GM12878 (cell line): ENCODE measurements at regions not wholly inside any gene's neighbourhood (a gene's known extent, or its start where the extent isn't known, plus 50 kb on each side); places are given as distances from the start of the nearest gene placed in this dataset.

Source experiments
- ATAC-seq: fragments of 200-7000 bp; cut with Tn5 transposase; 3 replicates; pipeline ENCODE4 v1.9.1; 2020; ENCODE audit warnings: mild to moderate bottlenecking, moderate library complexity
- BruUV-seq: library from RNA; stranded (reverse); fragments of 400-500 nt; replicated peaks from 2 replicates; lab custom pipeline; 2021; lab: Mats Ljungman, UMichigan
- CTCF ChIA-PET: fragments of 300-600 bp; sonication (Branson Sonifier 250); formaldehyde crosslinking; extraction: SDS; loops from one replicate; lab custom pipeline; 2021; ENCODE audit warnings: inconsistent platforms; lab: Yijun Ruan, JAX
- POLR2A ChIA-PET: fragments of 350-600 bp; formaldehyde crosslinking; extraction: SDS; loops from one replicate; lab custom pipeline; 2021; ENCODE audit warnings: inconsistent platforms; lab: Charles Lee
- RAD21 ChIA-PET: fragments of 300-600 bp; sonication (Branson Sonifier 250); formaldehyde crosslinking; loops from one replicate; lab custom pipeline; 2023; ENCODE audit warnings: antibody characterized with exemption; ENCODE audit not compliant: unreplicated experiment; lab: Charles Lee
- SMC1A ChIA-PET: fragments of 300-600 bp; sonication (Branson Sonifier 250); formaldehyde crosslinking; loops from one replicate; lab custom pipeline; 2023; ENCODE audit not compliant: unreplicated experiment, uncharacterized antibody; lab: Charles Lee
- DNase-seq: peaks from one replicate; pipeline ENCODE4 v3.0.0-alpha.2; 2011; ENCODE audit warnings: low read depth, low spot score
- FAIRE-seq: peaks from 3 replicates; lab custom pipeline; 2011; peaks lifted over from hg19 to GRCh38; lab: Jason Lieb, UNC
- H2AFZ ChIP-seq: 2 replicates; pipeline ENCODE4 v1.6.0; 2011; ENCODE audit warnings: low read depth, low read length, control low read depth; ENCODE audit not compliant: control insufficient read depth
- H3K27ac ChIP-seq: 2 replicates; pipeline ENCODE4 v1.5.1; 2011; ENCODE audit warnings: control low read depth; ENCODE audit not compliant: control insufficient read depth, insufficient read depth
- H3K27me3 ChIP-seq, 2 experiments: replicated peaks in 1 of 2; 2 replicates each; pipeline versions ENCODE4 v1.6.0 to v1.6.1; 2011; ENCODE audit warnings: low read length in 1 of 2; ENCODE audit not compliant: control insufficient read depth in 2 of 2, insufficient read depth in 2 of 2
- H3K36me3 ChIP-seq, 2 experiments: 2 replicates each; pipeline ENCODE4 v1.5.1; 2011; ENCODE audit warnings: low read length in 1 of 2; ENCODE audit not compliant: control insufficient read depth in 2 of 2, insufficient read depth in 2 of 2
- H3K4me1 ChIP-seq: 2 replicates; pipeline ENCODE4 v1.6.1; 2011; ENCODE audit warnings: mild to moderate bottlenecking, low read length, moderate library complexity, mixed read lengths; ENCODE audit not compliant: control insufficient read depth, insufficient read depth
- H3K4me2 ChIP-seq: 2 replicates; pipeline ENCODE4 v1.6.0; 2011; ENCODE audit warnings: control low read depth; ENCODE audit not compliant: control insufficient read depth, insufficient read depth
- H3K4me3 ChIP-seq: fragments of 200-600 bp; sonication (generic); 2 replicates; pipeline ENCODE4 v1.5.1; 2016
- H3K79me2 ChIP-seq: 2 replicates; pipeline ENCODE4 v1.6.0; 2011; ENCODE audit warnings: low read length; ENCODE audit not compliant: control insufficient read depth, insufficient read depth
- H3K9ac ChIP-seq: 2 replicates; pipeline ENCODE4 v1.8.0; 2011; ENCODE audit warnings: low read length, control low read depth, mixed read lengths; ENCODE audit not compliant: control insufficient read depth, insufficient read depth
- H3K9me3 ChIP-seq: replicated peaks from 3 replicates; pipeline ENCODE4 v1.5.1; 2011; ENCODE audit warnings: mild to moderate bottlenecking, low read length; ENCODE audit not compliant: control insufficient read depth, insufficient read depth
- H4K20me1 ChIP-seq: 2 replicates; pipeline ENCODE4 v1.6.0; 2011; ENCODE audit not compliant: control insufficient read depth, insufficient read depth
- ASH2L ChIP-seq: fragments of 300-600, 200-600 bp; sonication (generic); IDR thresholded peaks from 2 replicates; pipeline ENCODE4 v1.6.1; 2017; ENCODE audit warnings: low read depth, mild to moderate bottlenecking, borderline replicate concordance
- ATF2 ChIP-seq: IDR thresholded peaks from 2 replicates; pipeline ENCODE4 v1.6.1; 2012; ENCODE audit warnings: low read length, inconsistent platforms
- BRCA1 ChIP-seq: IDR thresholded peaks from 2 replicates; pipeline ENCODE4 v1.6.1; 2011; ENCODE audit warnings: low read depth, low read length, improper control_type of control experiment
- CREB1 ChIP-seq: IDR thresholded peaks from 2 replicates; pipeline ENCODE4 v1.6.1; 2012; ENCODE audit warnings: low read depth, mild to moderate bottlenecking, inconsistent platforms
- CREM ChIP-seq: IDR thresholded peaks from 2 replicates; pipeline ENCODE4 v1.6.1; 2014; ENCODE audit warnings: antibody characterized with exemption, low read depth
- DPF2 ChIP-seq: fragments of 450-650 bp; IDR thresholded peaks from 2 replicates; pipeline ENCODE4 v1.6.1; 2017; ENCODE audit warnings: mild to moderate bottlenecking
- ELK1 ChIP-seq: IDR thresholded peaks from 2 replicates; pipeline ENCODE4 v1.6.1; 2012; ENCODE audit warnings: low read depth, low read length, improper control_type of control experiment
- HSF1 ChIP-seq: fragments of 150-350 bp; IDR thresholded peaks from 2 replicates; pipeline ENCODE4 v1.6.1; 2014; ENCODE audit warnings: mild to moderate bottlenecking, low read depth, low read length
- MYC ChIP-seq: IDR thresholded peaks from 2 replicates; pipeline ENCODE4 v1.6.1; 2011; ENCODE audit warnings: mild to moderate bottlenecking, low read length, moderate library complexity, inconsistent platforms; ENCODE audit not compliant: insufficient read depth, insufficient replicate concordance, insufficient read length, severe bottlenecking
- NFIC ChIP-seq: IDR thresholded peaks from 2 replicates; pipeline ENCODE4 v1.6.1; 2012; ENCODE audit warnings: low read depth, mild to moderate bottlenecking, inconsistent platforms, low read length, moderate library complexity
- NR2F1 ChIP-seq: fragments of 450-650 bp; conservative IDR thresholded peaks from 2 replicates; pipeline ENCODE4 v1.6.1; 2017; ENCODE audit warnings: mild to moderate bottlenecking
- PBX3 ChIP-seq: IDR thresholded peaks from 2 replicates; pipeline ENCODE4 v1.6.1; 2011; ENCODE audit warnings: mild to moderate bottlenecking, low read depth, low read length, moderate library complexity; ENCODE audit not compliant: insufficient replicate concordance
- SMAD5 ChIP-seq: IDR thresholded peaks from 2 replicates; pipeline ENCODE4 v1.6.1; 2016; ENCODE audit warnings: antibody characterized with exemption, low read depth
- SREBF1 ChIP-seq: IDR thresholded peaks from 2 replicates; pipeline ENCODE4 v1.6.1; 2012; ENCODE audit warnings: mild to moderate bottlenecking, low read length
- SRF ChIP-seq, 2 experiments: IDR thresholded peaks; 2 replicates each; pipeline ENCODE4 v1.6.1; 2011; ENCODE audit warnings: low read depth in 2 of 2, low read length in 2 of 2, mild to moderate bottlenecking in 1 of 2, moderate library complexity in 1 of 2
- TCF3 ChIP-seq: IDR thresholded peaks from 2 replicates; pipeline ENCODE4 v1.6.1; 2012; ENCODE audit warnings: low read depth, mild to moderate bottlenecking, low read length, borderline replicate concordance; ENCODE audit not compliant: insufficient read depth
- ZNF217 ChIP-seq: fragments of 450-650 bp; IDR thresholded peaks from 2 replicates; pipeline ENCODE4 v1.6.1; 2017; ENCODE audit warnings: antibody characterized with exemption, mild to moderate bottlenecking
- ZNF274 ChIP-seq: IDR thresholded peaks from one replicate; pipeline ENCODE4 v1.8.0; 2011; ENCODE audit not compliant: insufficient read length, insufficient read depth
- WGBS: methylation state at CpG from one replicate; pipeline ENCODE4 v1.1.6; 2016; ENCODE audit warnings: low lambda C conversion rate; ENCODE audit not compliant: insufficient replicate concordance, insufficient coverage; ENCODE audit errors: missing lambda C conversion rate; 5-methylcytosine and 5-hydroxymethylcytosine counted together
- in situ Hi-C: fragments of 300-500 bp; cut with MboI; formaldehyde crosslinking; loops from 9 replicates; pipeline ENCODE4 v1.14.3; 2018; ENCODE audit warnings: mixed read lengths
- intact Hi-C: fragments of 100-400 bp; cut with micrococcal nuclease; formaldehyde crosslinking; loops from one replicate; pipeline ENCODE4 v1.14.2; 2022; ENCODE audit not compliant: unreplicated experiment
- TF ChIP-seq, protein P1 (sequence below), 3 experiments: IDR thresholded peaks in 2 of 3; conservative IDR thresholded peaks in 1 of 3; 2 replicates each; pipeline ENCODE4 v1.5.1; 2011; ENCODE audit warnings: low read depth in 3 of 3, low read length in 3 of 3, mild to moderate bottlenecking in 3 of 3, control low read depth in 2 of 3, moderate library complexity in 2 of 3, inconsistent platforms in 1 of 3, mixed read lengths in 1 of 3; ENCODE audit not compliant: control insufficient read depth in 2 of 3, insufficient read depth in 1 of 3; ENCODE audit errors: extremely low read depth in 1 of 3

DNA sequence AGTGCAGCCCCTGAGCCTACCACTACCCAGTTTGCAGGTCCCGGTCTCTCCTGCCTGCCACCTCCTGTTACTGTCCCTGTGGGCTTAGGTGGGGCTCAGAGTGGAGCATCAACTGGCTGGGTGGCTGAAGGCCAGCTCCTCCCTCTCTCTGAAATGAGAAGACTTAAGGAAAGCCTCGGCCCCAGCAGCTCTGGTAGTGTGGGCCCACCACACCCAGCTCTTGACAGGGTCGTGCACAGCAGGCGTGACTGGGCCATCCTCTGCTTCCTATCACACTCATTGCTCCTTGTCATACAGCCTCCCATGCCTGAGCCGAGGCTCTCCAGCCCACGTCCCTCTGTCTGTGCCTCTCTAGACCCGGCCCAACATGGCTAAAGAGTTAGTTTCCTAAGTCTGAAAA, 142.7 kb upstream of the LINGO1 start:
- no peak for DNase-seq
- ChIA-PET RAD21 (interaction anchor here (1.5 kb wide), 1 partner anchor 45 kb away, joined by 3 read pairs; no protein-coding TSS in a partner anchor), POLR2A (no interaction called here), SMC1A (no interaction called here), CTCF (interaction anchor here (2.1 kb wide), 1 partner anchor 10 kb away, joined by 6 read pairs; no protein-coding TSS in a partner anchor)
- Histone ChIP-seq H3K79me2 (no peaks in the 10 kb centered on the region), H3K36me3 (no peaks in the 10 kb centered on the region), H2AFZ (no peak overlapping the region), H3K4me3 (no peak overlapping the region), H4K20me1 (no peaks in the 10 kb centered on the region), H3K27ac (no peak overlapping the region), H3K9ac (no peak overlapping the region), H3K27me3 (no peaks in the 10 kb centered on the region; a peak in 2 of 4 replicates), H3K4me1 (no peaks in the 10 kb centered on the region), H3K4me2 (no peak overlapping the region), H3K9me3 (no peaks in the 10 kb centered on the region; the same call in 2 of the 3 replicates)
- 8% methylated on average over 7 of the region's 7 CpGs for WGBS
- no TSS peak for BruUV-seq
- FAIRE-seq, result no peak
- intact Hi-C loops, result no loop called here
- in situ Hi-C loops, result no loop called here
- ATAC-seq, result no peak; the same call in 2 of the 3 replicates
- TF ChIP-seq ZNF217 (no peak), DPF2 (no peak), HSF1 (no peak), CREB1 (no peak), NR2F1 (no peak), SMAD5 (no peak), ZNF274 (no peak), ELK1 (no peak), BRCA1 (no peak), SRF (IDR thresholded peaks at IDR 0.05; ENCODE audit: low read depth in 2 of 2, low read length in 2 of 2) (no peak), ATF2 (no peak), ASH2L (no peak), NFIC (no peak), CREM (no peak), SREBF1 (no peak), MYC (no peak), TCF3 (no peak), PBX3 (no peak)
- TF ChIP-seq, protein P1, sequence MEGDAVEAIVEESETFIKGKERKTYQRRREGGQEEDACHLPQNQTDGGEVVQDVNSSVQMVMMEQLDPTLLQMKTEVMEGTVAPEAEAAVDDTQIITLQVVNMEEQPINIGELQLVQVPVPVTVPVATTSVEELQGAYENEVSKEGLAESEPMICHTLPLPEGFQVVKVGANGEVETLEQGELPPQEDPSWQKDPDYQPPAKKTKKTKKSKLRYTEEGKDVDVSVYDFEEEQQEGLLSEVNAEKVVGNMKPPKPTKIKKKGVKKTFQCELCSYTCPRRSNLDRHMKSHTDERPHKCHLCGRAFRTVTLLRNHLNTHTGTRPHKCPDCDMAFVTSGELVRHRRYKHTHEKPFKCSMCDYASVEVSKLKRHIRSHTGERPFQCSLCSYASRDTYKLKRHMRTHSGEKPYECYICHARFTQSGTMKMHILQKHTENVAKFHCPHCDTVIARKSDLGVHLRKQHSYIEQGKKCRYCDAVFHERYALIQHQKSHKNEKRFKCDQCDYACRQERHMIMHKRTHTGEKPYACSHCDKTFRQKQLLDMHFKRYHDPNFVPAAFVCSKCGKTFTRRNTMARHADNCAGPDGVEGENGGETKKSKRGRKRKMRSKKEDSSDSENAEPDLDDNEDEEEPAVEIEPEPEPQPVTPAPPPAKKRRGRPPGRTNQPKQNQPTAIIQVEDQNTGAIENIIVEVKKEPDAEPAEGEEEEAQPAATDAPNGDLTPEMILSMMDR (IDR thresholded peaks at IDR 0.05 in 2 of 3, conservative IDR thresholded peaks at IDR 0.05 in 1 of 3; ENCODE audit: control insufficient read depth in 2 of 3, extremely low read depth in 1 of 3, insufficient read depth in 1 of 3, low read depth in 3 of 3, low read length in 3 of 3), result no peak
